HG02981 (cell line): ENCODE measurements at regions not wholly inside any gene's neighbourhood (a gene's known extent, or its start where the extent isn't known, plus 50 kb on each side); places are given as distances from the start of the nearest gene placed in this dataset.

Source experiments
- ATAC-seq: cut with Tn5 transposase; IDR thresholded peaks from one replicate; pipeline ENCODE4 v1.9.1; 2021; ENCODE audit warnings: mild to moderate bottlenecking, moderate library complexity; ENCODE audit not compliant: unreplicated experiment

DNA sequence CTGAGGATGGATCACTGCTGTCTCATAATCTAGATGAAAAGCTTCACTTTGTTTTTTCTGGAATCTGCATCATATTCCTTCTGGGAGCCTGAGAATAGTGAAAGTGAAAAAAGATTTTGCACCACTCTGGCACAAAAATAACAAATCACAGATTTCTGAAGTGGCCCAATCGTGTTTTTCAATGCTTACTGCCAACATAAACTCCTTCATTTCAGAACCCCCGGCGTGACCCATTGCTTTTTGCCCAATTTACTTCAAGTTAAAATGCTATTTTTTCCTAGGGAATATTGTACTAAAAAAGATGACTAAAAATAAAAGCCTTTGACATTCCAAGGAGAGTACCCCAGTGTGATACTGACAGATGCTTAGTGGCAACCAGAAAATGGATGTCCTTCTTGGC, 53.7 kb upstream of the ANK3 start:
- no peak for ATAC-seq

DNA sequence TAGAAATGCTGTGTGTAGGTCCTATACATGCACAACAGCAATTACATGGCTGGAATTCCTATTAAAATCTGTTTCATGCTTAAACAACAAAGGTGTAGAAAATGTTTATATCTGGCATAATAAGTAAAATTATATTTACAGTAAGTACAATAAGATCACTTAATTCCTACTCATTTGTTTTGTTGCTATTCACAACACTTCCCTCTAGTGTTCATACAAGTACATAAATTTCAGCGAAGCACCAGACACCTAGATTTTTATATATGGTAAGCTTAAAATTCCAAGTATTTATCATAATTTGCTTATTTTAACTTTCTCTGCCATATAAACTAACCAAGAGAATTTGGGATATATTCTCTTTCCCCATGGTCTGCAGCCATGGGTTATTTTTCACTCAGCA, 51.8 kb upstream of the ANK3 start:
- ATAC-seq, result no peak

GRCh38 chr10:60439641-60440040, 50.0 kb upstream of the ANK3 start:
- no peak for ATAC-seq
